ENCODE measurements at regions not wholly inside any gene's neighbourhood (a gene's known extent, or its start where the extent isn't known, plus 50 kb on each side); places are given as distances from the start of the nearest gene placed in this dataset.
A peak's percentile ranks its signal among the peaks of the same experiment; 100 is the strongest.

GRCh38 chr1:105886309-105886708 lies 1170.2 kb upstream of the PRMT6 start:
- no peak overlapping the region for H3K27ac ChIP-seq (ENCODE audit: low read length)
- H3K9ac ChIP-seq (ENCODE audit: low read depth, low read length): no peak overlapping the region
- H3K27me3 ChIP-seq (ENCODE audit: insufficient read depth, low read length, poor library complexity): no peaks in the 10 kb centered on the region
- H3K4me3 ChIP-seq (ENCODE audit: low read depth in 1 of 2, low read length in 2 of 2): no peak overlapping the region
- no peaks in the 10 kb centered on the region for H3K9me3 ChIP-seq (ENCODE audit: insufficient read depth, low read length, severe bottlenecking)
- H3K4me1 ChIP-seq (ENCODE audit: insufficient read depth, low read length): no peaks in the 10 kb centered on the region
- ATAC-seq (ENCODE audit: insufficient read depth, low read depth) (no peak), DNase-seq (no peak)
- H3K36me3 ChIP-seq (ENCODE audit: insufficient read depth, low read length): no peaks in the 10 kb centered on the region
- H3K4me2 ChIP-seq (ENCODE audit: insufficient read depth, low read length): no peak overlapping the region
- no peaks in the 10 kb centered on the region for H3K79me2 ChIP-seq (ENCODE audit: insufficient read depth, low read length)
- TF ChIP-seq CTCF (IDR thresholded peaks at IDR 0.05; ENCODE audit: borderline replicate concordance, extremely low read depth, low read length, poor library complexity, severe bottlenecking) (no peak), EZH2 (IDR thresholded peaks at IDR 0.05; ENCODE audit: borderline replicate concordance, low read depth, low read length, severe bottlenecking) (no peak)
- no peaks in the 10 kb centered on the region for H4K20me1 ChIP-seq (ENCODE audit: insufficient read depth, low read length)
- H2AFZ ChIP-seq (ENCODE audit: low read depth, low read length): no peak overlapping the region

GRCh38 chr1:105891308-105891707 lies 1165.2 kb upstream of the PRMT6 start:
- Histone ChIP-seq H3K4me3 (ENCODE audit: low read depth in 1 of 2, low read length in 2 of 2) (no peak overlapping the region), H3K9ac (ENCODE audit: low read depth, low read length) (no peak overlapping the region), H3K36me3 (ENCODE audit: insufficient read depth, low read length) (no peaks in the 10 kb centered on the region), H3K27ac (ENCODE audit: low read length) (no peak overlapping the region), H3K79me2 (ENCODE audit: insufficient read depth, low read length) (no peaks in the 10 kb centered on the region), H2AFZ (ENCODE audit: low read depth, low read length) (no peak overlapping the region), H4K20me1 (ENCODE audit: insufficient read depth, low read length) (no peaks in the 10 kb centered on the region), H3K4me2 (ENCODE audit: insufficient read depth, low read length) (no peak overlapping the region), H3K27me3 (ENCODE audit: insufficient read depth, low read length, poor library complexity) (no peaks in the 10 kb centered on the region), H3K4me1 (ENCODE audit: insufficient read depth, low read length) (no peaks in the 10 kb centered on the region), H3K9me3 (ENCODE audit: insufficient read depth, low read length, severe bottlenecking) (no peaks in the 10 kb centered on the region)
- DNase-seq (no peak), ATAC-seq (ENCODE audit: insufficient read depth, low read depth) (no peak)
- no peak for TF ChIP-seq CTCF (IDR thresholded peaks at IDR 0.05; ENCODE audit: borderline replicate concordance, extremely low read depth, low read length, poor library complexity, severe bottlenecking)
- no peak for TF ChIP-seq EZH2 (IDR thresholded peaks at IDR 0.05; ENCODE audit: borderline replicate concordance, low read depth, low read length, severe bottlenecking)

- no peaks in the 10 kb centered on the region for H3K36me3 ChIP-seq (ENCODE audit: insufficient read depth, low read length)
- no peak overlapping the region for H2AFZ ChIP-seq (ENCODE audit: low read depth, low read length)
- no peaks in the 10 kb centered on the region for H3K4me1 ChIP-seq (ENCODE audit: insufficient read depth, low read length)
- no peak overlapping the region for H3K4me3 ChIP-seq (ENCODE audit: low read depth in 1 of 2, low read length in 2 of 2)
- H3K4me2 ChIP-seq (ENCODE audit: insufficient read depth, low read length): no peak overlapping the region
- TF ChIP-seq EZH2 (IDR thresholded peaks at IDR 0.05; ENCODE audit: borderline replicate concordance, low read depth, low read length, severe bottlenecking): no peak
- TF ChIP-seq CTCF (IDR thresholded peaks at IDR 0.05; ENCODE audit: borderline replicate concordance, extremely low read depth, low read length, poor library complexity, severe bottlenecking): no peak
- no peaks in the 10 kb centered on the region for H3K27me3 ChIP-seq (ENCODE audit: insufficient read depth, low read length, poor library complexity)
- H3K79me2 ChIP-seq (ENCODE audit: insufficient read depth, low read length): no peaks in the 10 kb centered on the region
- no peak overlapping the region for H3K9ac ChIP-seq (ENCODE audit: low read depth, low read length)
- H4K20me1 ChIP-seq (ENCODE audit: insufficient read depth, low read length): no peaks in the 10 kb centered on the region
- H3K27ac ChIP-seq (ENCODE audit: low read length): no peak overlapping the region
- H3K9me3 ChIP-seq (ENCODE audit: insufficient read depth, low read length, severe bottlenecking): no peaks in the 10 kb centered on the region
- ATAC-seq (ENCODE audit: insufficient read depth, low read depth): no peak
- DNase-seq: no peak
Observed at GRCh38 chr1:105894006-105894405, 1162.5 kb upstream of the PRMT6 start.

GRCh38 chr1:105909811-105910210 lies 1146.7 kb upstream of the PRMT6 start:
- TF ChIP-seq CTCF (IDR thresholded peaks at IDR 0.05; ENCODE audit: borderline replicate concordance, extremely low read depth, low read length, poor library complexity, severe bottlenecking): peak; percentile 17
- no peak for TF ChIP-seq EZH2 (IDR thresholded peaks at IDR 0.05; ENCODE audit: borderline replicate concordance, low read depth, low read length, severe bottlenecking)
- no peak for ATAC-seq (ENCODE audit: insufficient read depth, low read depth)
- Histone ChIP-seq H3K9me3 (ENCODE audit: insufficient read depth, low read length, severe bottlenecking) (no peaks in the 10 kb centered on the region), H3K27me3 (ENCODE audit: insufficient read depth, low read length, poor library complexity) (no peaks in the 10 kb centered on the region), H3K4me2 (ENCODE audit: insufficient read depth, low read length) (no peak overlapping the region), H3K9ac (ENCODE audit: low read depth, low read length) (no peak overlapping the region), H3K4me1 (ENCODE audit: insufficient read depth, low read length) (no peaks in the 10 kb centered on the region), H4K20me1 (ENCODE audit: insufficient read depth, low read length) (no peaks in the 10 kb centered on the region), H3K36me3 (ENCODE audit: insufficient read depth, low read length) (no peaks in the 10 kb centered on the region), H3K4me3 (ENCODE audit: low read depth in 1 of 2, low read length in 2 of 2) (no peak overlapping the region), H2AFZ (ENCODE audit: low read depth, low read length) (no peak overlapping the region), H3K79me2 (ENCODE audit: insufficient read depth, low read length) (no peaks in the 10 kb centered on the region), H3K27ac (ENCODE audit: low read length) (no peak overlapping the region)
- DNase-seq: no peak
